Right atrium auricular region (tissue), 2 donors: ENCODE measurements at regions not wholly inside any gene's neighbourhood (a gene's known extent, or its start where the extent isn't known, plus 50 kb on each side); places are given as distances from the start of the nearest gene placed in this dataset.

Experiments used
- DNase-seq: peaks from one replicate; pipeline ENCODE4 v3.0.0-alpha.2; 2019; ENCODE audit warnings: low spot score
- H3K27ac ChIP-seq, 2 donors: fragments of 200-600 bp; sonication (generic); 1 replicate in 1 of 2; 2 replicates in 1 of 2; pipeline ENCODE4 v1.5.1; 2016 to 2019
- H3K27me3 ChIP-seq, 2 donors: fragments of 200-600 bp; sonication (generic); one replicate each; pipeline versions ENCODE4 v1.5.1 to v1.6.0; 2017 to 2019
- H3K36me3 ChIP-seq: fragments of 200-600 bp; sonication (generic); one replicate; pipeline ENCODE4 v1.5.1; 2016
- H3K4me1 ChIP-seq, 2 donors: fragments of 200-600 bp; sonication (generic); one replicate each; pipeline versions ENCODE4 v1.5.1 to v1.6.0; 2017 to 2019
- H3K4me3 ChIP-seq, 2 donors: fragments of 200-600 bp; sonication (generic); 1 replicate in 1 of 2; 2 replicates in 1 of 2; pipeline ENCODE4 v1.5.1; 2017 to 2019; ENCODE audit warnings: mild to moderate bottlenecking in 1 of 2, moderate library complexity in 1 of 2
- H3K9me3 ChIP-seq, 2 donors: fragments of 200-600 bp; sonication (generic); one replicate each; pipeline ENCODE4 v1.5.1; 2019
- CTCF ChIP-seq, 2 donors: fragments of 200-600 bp; sonication (generic); IDR thresholded peaks; one replicate each; pipeline ENCODE4 v1.5.1; 2019; ENCODE audit warnings: antibody characterized with exemption in 2 of 2

DNA sequence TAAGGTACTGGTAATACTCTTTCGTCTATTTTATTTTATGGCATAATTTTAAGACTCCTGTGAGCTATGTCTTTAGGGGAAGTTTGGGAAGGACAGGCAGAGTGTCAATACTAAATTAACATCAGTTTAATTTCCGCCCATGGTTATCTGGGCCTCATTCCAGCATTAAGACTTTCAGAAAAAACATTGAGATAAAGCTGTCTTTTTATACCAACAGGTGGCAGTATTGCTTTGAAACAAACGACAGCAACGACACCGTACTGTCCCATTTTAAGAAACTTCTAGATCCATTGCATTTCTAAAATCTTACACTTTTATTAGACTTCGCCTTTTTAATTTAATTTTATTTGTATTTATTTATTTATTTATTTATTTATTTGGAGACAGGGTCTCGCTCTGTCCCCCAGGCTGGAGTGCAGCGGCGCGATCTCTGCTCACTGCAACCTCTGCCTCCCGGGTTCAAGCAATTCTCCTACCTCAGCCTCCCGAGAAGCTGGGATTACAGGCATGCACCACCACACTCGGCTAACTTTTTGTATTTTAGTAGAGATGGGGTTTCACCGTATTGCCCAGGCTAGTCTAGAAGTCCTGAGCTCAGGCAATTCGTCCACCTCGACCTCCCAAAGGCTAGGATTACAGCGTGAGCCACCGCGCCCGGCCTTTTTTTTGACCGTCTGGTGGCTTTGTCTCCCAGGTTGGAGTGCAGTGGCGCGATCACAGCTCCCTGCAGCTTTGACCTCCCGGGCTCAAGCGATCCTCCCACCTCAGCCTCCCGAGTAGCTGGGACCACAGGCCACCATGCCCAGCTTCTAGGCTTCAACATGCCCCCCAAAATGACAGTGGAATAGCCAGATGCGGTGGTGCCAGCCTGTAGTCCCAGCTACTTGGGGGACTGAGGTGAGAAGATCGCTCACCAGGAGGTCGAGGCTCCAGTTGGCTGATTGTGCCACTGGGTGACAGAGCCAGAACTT lies 78.7 kb upstream of the C1GALT1 start:
- Histone ChIP-seq H3K4me3 (no peak overlapping the region), H3K9me3 (peaks cover 0 to 5% of the 10 kb centered on the region in 2 donors), H3K36me3 (no peaks in the 10 kb centered on the region), H3K27ac (no peak overlapping the region), H3K27me3 (no peaks in the 10 kb centered on the region), H3K4me1 (peaks cover 0 to 12% of the 10 kb centered on the region in 2 donors)
- DNase-seq, result no peak
- TF ChIP-seq CTCF (IDR thresholded peaks at IDR 0.05), result peak; percentile 50 to 81

- no peak for TF ChIP-seq CTCF (IDR thresholded peaks at IDR 0.05)
- DNase-seq, result no peak
- Histone ChIP-seq H3K4me3 (no peak overlapping the region), H3K9me3 (peaks cover 0 to 9% of the 10 kb centered on the region in 2 donors), H3K27me3 (no peaks in the 10 kb centered on the region), H3K27ac (no peak overlapping the region), H3K36me3 (no peaks in the 10 kb centered on the region), H3K4me1 (peaks cover 0 to 10% of the 10 kb centered on the region in 2 donors)
Measured at GRCh38 chr7:7104314-7104698, 78.0 kb upstream of the C1GALT1 start.

GRCh38 chr7:7104971-7105370 lies 77.4 kb upstream of the C1GALT1 start:
- H3K4me1 ChIP-seq, result peaks cover 0 to 3% of the 10 kb centered on the region in 2 donors
- TF ChIP-seq CTCF (IDR thresholded peaks at IDR 0.05), result no peak
- peaks cover 0 to 9% of the 10 kb centered on the region in 2 donors for H3K9me3 ChIP-seq
- no peak overlapping the region for H3K4me3 ChIP-seq
- H3K27me3 ChIP-seq, result no peaks in the 10 kb centered on the region
- no peaks in the 10 kb centered on the region for H3K36me3 ChIP-seq
- no peak overlapping the region for H3K27ac ChIP-seq
- no peak for DNase-seq

- H3K4me1 ChIP-seq, result no peaks in the 10 kb centered on the region
- no peak overlapping the region for H3K4me3 ChIP-seq
- H3K9me3 ChIP-seq, result peaks cover 0 to 9% of the 10 kb centered on the region in 2 donors
- no peak overlapping the region for H3K27ac ChIP-seq
- no peaks in the 10 kb centered on the region for H3K27me3 ChIP-seq
- no peak for TF ChIP-seq CTCF (IDR thresholded peaks at IDR 0.05)
- no peak for DNase-seq
- H3K36me3 ChIP-seq, result no peaks in the 10 kb centered on the region
Measured at GRCh38 chr7:7105800-7106582, 76.4 kb upstream of the C1GALT1 start.

- Histone ChIP-seq H3K4me1 (no peaks in the 10 kb centered on the region), H3K9me3 (peaks cover 0 to 9% of the 10 kb centered on the region in 2 donors), H3K27ac (no peak overlapping the region), H3K36me3 (no peaks in the 10 kb centered on the region), H3K27me3 (no peaks in the 10 kb centered on the region), H3K4me3 (no peak overlapping the region)
- DNase-seq, result no peak
- TF ChIP-seq CTCF (IDR thresholded peaks at IDR 0.05), result no peak
Measured at GRCh38 chr7:7108931-7109330, 73.4 kb upstream of the C1GALT1 start.
